WERI-Rb-1 (cell line): ENCODE measurements at regions not wholly inside any gene's neighbourhood (a gene's known extent, or its start where the extent isn't known, plus 50 kb on each side); places are given as distances from the start of the nearest gene placed in this dataset.

Source experiments
- DNase-seq: peaks from one replicate; pipeline ENCODE4 v3.0.0-alpha.2; 2020
- H3K27ac ChIP-seq: fragments of 250-450 bp; sonication (Bioruptor Pico); 2 replicates; pipeline ENCODE4 v1.5.1; 2020; ENCODE audit warnings: mild to moderate bottlenecking, moderate library complexity
- H3K27me3 ChIP-seq: fragments of 250-450 bp; sonication (Bioruptor Pico); 2 replicates; pipeline ENCODE4 v1.5.1; 2021; ENCODE audit warnings: mild to moderate bottlenecking, low read depth, moderate library complexity; ENCODE audit not compliant: insufficient read depth, severe bottlenecking
- H3K36me3 ChIP-seq: fragments of 250-450 bp; sonication (Bioruptor Pico); 2 replicates; pipeline ENCODE4 v1.5.1; 2020; ENCODE audit warnings: mild to moderate bottlenecking, moderate library complexity
- H3K4me3 ChIP-seq: 2 replicates; pipeline ENCODE4 v1.5.1; 2011; ENCODE audit warnings: low read depth, mild to moderate bottlenecking, control low read depth, low read length
- H3K9me3 ChIP-seq: fragments of 250-450 bp; sonication (Bioruptor Pico); 2 replicates; pipeline ENCODE4 v1.5.1; 2021; ENCODE audit warnings: mild to moderate bottlenecking, moderate library complexity; ENCODE audit not compliant: severe bottlenecking
- CTCF ChIP-seq: IDR thresholded peaks from 2 replicates; pipeline ENCODE4 v1.5.1; 2011; ENCODE audit warnings: low read depth, mild to moderate bottlenecking, control low read depth, inconsistent platforms, low read length

- Histone ChIP-seq H3K4me3 (no peak overlapping the region), H3K9me3 (no peaks in the 10 kb centered on the region), H3K27ac (no peak overlapping the region), H3K27me3 (peaks cover 52% of the 10 kb centered on the region), H3K36me3 (no peaks in the 10 kb centered on the region)
- no peak for DNase-seq
- TF ChIP-seq CTCF: no peak
Measured at GRCh38 chr21:20800106-20800505, 198.1 kb upstream of the NCAM2 start.

GRCh38 chr21:20802201-20802600, 196.0 kb upstream of the NCAM2 start:
- no peaks in the 10 kb centered on the region for H3K36me3 ChIP-seq
- no peak overlapping the region for H3K4me3 ChIP-seq
- H3K27ac ChIP-seq: no peak overlapping the region
- TF ChIP-seq CTCF: no peak
- H3K27me3 ChIP-seq: peaks cover 54% of the 10 kb centered on the region
- DNase-seq: no peak
- no peaks in the 10 kb centered on the region for H3K9me3 ChIP-seq

GRCh38 chr21:20802631-20803260, 195.5 kb upstream of the NCAM2 start:
- Histone ChIP-seq H3K27me3 (peaks cover 54% of the 10 kb centered on the region), H3K27ac (no peak overlapping the region), H3K36me3 (no peaks in the 10 kb centered on the region), H3K4me3 (no peak overlapping the region), H3K9me3 (no peaks in the 10 kb centered on the region)
- no peak for DNase-seq
- no peak for TF ChIP-seq CTCF

- no peaks in the 10 kb centered on the region for H3K9me3 ChIP-seq
- H3K27ac ChIP-seq: no peak overlapping the region
- no peak overlapping the region for H3K4me3 ChIP-seq
- H3K27me3 ChIP-seq: peaks cover 28% of the 10 kb centered on the region
- no peak for TF ChIP-seq CTCF
- DNase-seq: no peak
- no peaks in the 10 kb centered on the region for H3K36me3 ChIP-seq
Measured at GRCh38 chr21:20811702-20812101, 186.5 kb upstream of the NCAM2 start.

GRCh38 chr21:20814090-20814489, 184.1 kb upstream of the NCAM2 start:
- Histone ChIP-seq H3K36me3 (no peaks in the 10 kb centered on the region), H3K9me3 (no peaks in the 10 kb centered on the region), H3K27ac (no peak overlapping the region), H3K4me3 (no peak overlapping the region), H3K27me3 (peaks cover 35% of the 10 kb centered on the region)
- TF ChIP-seq CTCF: no peak
- DNase-seq: no peak

- H3K36me3 ChIP-seq: no peaks in the 10 kb centered on the region
- no peak for TF ChIP-seq CTCF
- no peaks in the 10 kb centered on the region for H3K9me3 ChIP-seq
- H3K4me3 ChIP-seq: no peak overlapping the region
- no peak for DNase-seq
- peaks cover 34% of the 10 kb centered on the region for H3K27me3 ChIP-seq
- no peak overlapping the region for H3K27ac ChIP-seq
Measured at GRCh38 chr21:20822666-20823065, 175.5 kb upstream of the NCAM2 start.
